Caco-2 (cell line): ENCODE measurements at regions not wholly inside any gene's neighbourhood (a gene's known extent, or its start where the extent isn't known, plus 50 kb on each side); places are given as distances from the start of the nearest gene placed in this dataset.

Experiments used
- BruUV-seq: library from RNA; stranded (reverse); fragments of 400-500 nt; replicated peaks from 2 replicates; lab custom pipeline; 2021; lab: Mats Ljungman, UMichigan
- CTCF ChIA-PET: fragments of 300-600 bp; sonication (Branson Sonifier 250); formaldehyde crosslinking; loops from one replicate; lab custom pipeline; 2022; ENCODE audit warnings: antibody characterized with exemption; lab: Charles Lee
- POLR2A ChIA-PET: fragments of 300-600 bp; sonication (Branson Sonifier 250); formaldehyde crosslinking; loops from one replicate; lab custom pipeline; 2022; ENCODE audit warnings: antibody characterized with exemption; lab: Charles Lee
- DNase-seq, 2 experiments: peaks; one replicate each; pipeline versions ENCODE4 v3.0.0 to v3.0.0-alpha.2; 2020 to 2022
- H3K27me3 ChIP-seq: replicated peaks from 2 replicates; pipeline ENCODE4 v1.6.0; 2011; ENCODE audit warnings: low read length; ENCODE audit not compliant: control insufficient read depth, insufficient read depth
- H3K36me3 ChIP-seq: 2 replicates; pipeline ENCODE4 v1.5.1; 2011; ENCODE audit warnings: low read length; ENCODE audit not compliant: control insufficient read depth, insufficient read depth
- H3K4me1 ChIP-seq: fragments of 250-450 bp; sonication (Bioruptor Pico); 2 replicates; pipeline ENCODE4 v1.5.1; 2020; ENCODE audit warnings: mild to moderate bottlenecking
- H3K4me3 ChIP-seq: 2 replicates; pipeline ENCODE4 v1.5.1; 2011; ENCODE audit warnings: low read depth, mild to moderate bottlenecking, control low read depth, low read length
- H3K9me3 ChIP-seq: fragments of 250-450 bp; sonication (Bioruptor Pico); 2 replicates; pipeline ENCODE4 v1.5.1; 2020; ENCODE audit warnings: mild to moderate bottlenecking, moderate library complexity
- H3K27ac Mint-ChIP-seq: one replicate; pipeline ENCODE4 v1.8.0; 2022; ENCODE audit warnings: mixed read lengths; ENCODE audit not compliant: unreplicated experiment
- H3K27me3 Mint-ChIP-seq: one replicate; pipeline ENCODE4 v1.8.0; 2022; ENCODE audit warnings: mixed read lengths; ENCODE audit not compliant: insufficient read depth, unreplicated experiment
- H3K36me3 Mint-ChIP-seq: one replicate; pipeline ENCODE4 v1.8.0; 2022; ENCODE audit warnings: mild to moderate bottlenecking, mixed read lengths; ENCODE audit not compliant: insufficient read depth, unreplicated experiment
- H3K4me1 Mint-ChIP-seq: one replicate; pipeline ENCODE4 v1.8.0; 2022; ENCODE audit warnings: low read depth, mixed read lengths; ENCODE audit not compliant: unreplicated experiment
- H3K4me3 Mint-ChIP-seq: one replicate; pipeline ENCODE4 v1.8.0; 2022; ENCODE audit warnings: mild to moderate bottlenecking, moderate library complexity, mixed read lengths; ENCODE audit not compliant: unreplicated experiment
- H3K9me3 Mint-ChIP-seq: one replicate; pipeline ENCODE4 v1.8.0; 2022; ENCODE audit warnings: mixed read lengths; ENCODE audit not compliant: unreplicated experiment
- CTCF ChIP-seq, 2 experiments: fragments of 200-600 bp in 1 of 2; IDR thresholded peaks; 1 replicate in 1 of 2; 2 replicates in 1 of 2; pipeline versions ENCODE4 v1.5.1 to v1.8.0; 2011 to 2022; ENCODE audit warnings: antibody characterized with exemption in 1 of 2, control low read depth in 1 of 2, inconsistent platforms in 1 of 2, low read depth in 1 of 2, low read length in 1 of 2, mild to moderate bottlenecking in 1 of 2, moderate library complexity in 1 of 2; ENCODE audit not compliant: insufficient read depth in 1 of 2, severe bottlenecking in 1 of 2, unreplicated experiment in 1 of 2
- intact Hi-C: fragments of 100-400 bp; cut with micrococcal nuclease; formaldehyde crosslinking; loops from one replicate; pipeline ENCODE4 v1.10.0; 2022; ENCODE audit not compliant: unreplicated experiment

GRCh38 chr11:110912437-110912836 is 200.2 kb upstream of the ARHGAP20 start:
- H3K9me3 Mint-ChIP-seq = no peaks in the 10 kb centered on the region
- H3K4me1 ChIP-seq = no peaks in the 10 kb centered on the region
- intact Hi-C loops = no loop called here
- no peaks in the 10 kb centered on the region for H3K27me3 ChIP-seq
- TF ChIP-seq CTCF (IDR thresholded peaks at IDR 0.05; ENCODE audit: insufficient read depth in 1 of 2, low read depth in 1 of 2, low read length in 1 of 2, severe bottlenecking in 1 of 2, unreplicated experiment in 1 of 2) = no peak
- ChIA-PET CTCF (no interaction called here), POLR2A (no interaction called here)
- no peak overlapping the region for H3K27ac Mint-ChIP-seq
- H3K4me3 Mint-ChIP-seq = no peak overlapping the region
- peaks cover 14% of the 10 kb centered on the region for H3K27me3 Mint-ChIP-seq
- BruUV-seq = no TSS peak
- no peaks in the 10 kb centered on the region for H3K4me1 Mint-ChIP-seq
- DNase-seq = no peak
- H3K36me3 Mint-ChIP-seq = no peaks in the 10 kb centered on the region
- no peaks in the 10 kb centered on the region for H3K36me3 ChIP-seq
- no peaks in the 10 kb centered on the region for H3K9me3 ChIP-seq
- no peak overlapping the region for H3K4me3 ChIP-seq

- Mint-ChIP-seq H3K27me3 (peaks cover 22% of the 10 kb centered on the region), H3K4me1 (no peaks in the 10 kb centered on the region), H3K36me3 (no peaks in the 10 kb centered on the region), H3K27ac (no peak overlapping the region), H3K4me3 (no peak overlapping the region), H3K9me3 (no peaks in the 10 kb centered on the region)
- Histone ChIP-seq H3K4me1 (no peaks in the 10 kb centered on the region), H3K4me3 (no peak overlapping the region), H3K9me3 (no peaks in the 10 kb centered on the region), H3K36me3 (no peaks in the 10 kb centered on the region), H3K27me3 (no peaks in the 10 kb centered on the region)
- no TSS peak for BruUV-seq
- no peak for DNase-seq
- intact Hi-C loops = no loop called here
- POLR2A ChIA-PET = no interaction called here
- no peak for TF ChIP-seq CTCF (IDR thresholded peaks at IDR 0.05; ENCODE audit: insufficient read depth in 1 of 2, low read depth in 1 of 2, low read length in 1 of 2, severe bottlenecking in 1 of 2, unreplicated experiment in 1 of 2)
- CTCF ChIA-PET = no interaction called here
These were observed 198.1 kb upstream of the ARHGAP20 start for GRCh38 chr11:110910384-110910783.

- intact Hi-C loops = no loop called here
- Mint-ChIP-seq H3K4me1 (no peaks in the 10 kb centered on the region), H3K27ac (no peak overlapping the region), H3K4me3 (no peak overlapping the region), H3K27me3 (peaks cover 22% of the 10 kb centered on the region), H3K9me3 (no peaks in the 10 kb centered on the region), H3K36me3 (no peaks in the 10 kb centered on the region)
- Histone ChIP-seq H3K4me3 (no peak overlapping the region), H3K9me3 (no peaks in the 10 kb centered on the region), H3K27me3 (no peaks in the 10 kb centered on the region), H3K36me3 (no peaks in the 10 kb centered on the region), H3K4me1 (no peaks in the 10 kb centered on the region)
- TF ChIP-seq CTCF (IDR thresholded peaks at IDR 0.05; ENCODE audit: insufficient read depth in 1 of 2, low read depth in 1 of 2, low read length in 1 of 2, severe bottlenecking in 1 of 2, unreplicated experiment in 1 of 2) = no peak
- DNase-seq = no peak
- CTCF ChIA-PET = interaction anchor here (0.6 kb wide), 1 partner anchor 196 kb away, joined by 3 read pairs; no protein-coding TSS in a partner anchor
- BruUV-seq = no TSS peak
- POLR2A ChIA-PET = no interaction called here
These were observed 197.1 kb upstream of the ARHGAP20 start for GRCh38 chr11:110909336-110909735.
